ENCODE measurements at regions not wholly inside any gene's neighbourhood (a gene's known extent, or its start where the extent isn't known, plus 50 kb on each side); places are given as distances from the start of the nearest gene placed in this dataset.
"Not testable (repeated sequence)": the region's sequence is repeated elsewhere in the genome, so short reads cannot be mapped to it uniquely, and the experiment has no call there.

- TF ChIP-seq RARB (CRISPR knock-in tag; IDR thresholded peaks at IDR 0.05); ZFP30 (CRISPR knock-in tag; IDR thresholded peaks at IDR 0.05); GLIS3 (CRISPR knock-in tag; IDR thresholded peaks at IDR 0.05); ZNF565 (CRISPR knock-in tag; conservative IDR thresholded peaks at IDR 0.05; ENCODE audit: low read depth): not testable (repeated sequence)
Observed at GRCh38 chr5:42003852-42004251, 78.8 kb downstream of the FBXO4 start.
